H1 (cell line): ENCODE measurements at regions not wholly inside any gene's neighbourhood (a gene's known extent, or its start where the extent isn't known, plus 50 kb on each side); places are given as distances from the start of the nearest gene placed in this dataset.

ENCODE experiments used
- NRF1 ChIP-seq: IDR thresholded peaks from 2 replicates; pipeline ENCODE4 v1.6.1; 2011; ENCODE audit warnings: mild to moderate bottlenecking, low read depth, low read length, improper control_type of control experiment

- TF ChIP-seq NRF1: no peak
Observed at GRCh38 chr2:53513167-53513666, 254.4 kb upstream of the CHAC2 start (continued).
